Keratinocyte (primary cell): ENCODE measurements at regions not wholly inside any gene's neighbourhood (a gene's known extent, or its start where the extent isn't known, plus 50 kb on each side); places are given as distances from the start of the nearest gene placed in this dataset.

Source experiments
- DNase-seq: peaks from one replicate; pipeline ENCODE4 v3.0.0-alpha.2; 2011; ENCODE audit warnings: low read depth, missing footprints, low spot score
- FAIRE-seq: peaks from 2 replicates; lab custom pipeline; 2011; peaks lifted over from hg19 to GRCh38; lab: Jason Lieb, UNC
- H2AFZ ChIP-seq: 2 replicates; pipeline ENCODE4 v1.6.0; 2012; ENCODE audit warnings: low read length, control low read depth, inconsistent platforms; ENCODE audit not compliant: control insufficient read depth
- H3K27ac ChIP-seq: 2 replicates; pipeline ENCODE4 v1.5.1; 2011; ENCODE audit warnings: low read length; ENCODE audit not compliant: control insufficient read depth, insufficient read depth
- H3K27me3 ChIP-seq: 3 replicates; pipeline ENCODE4 v1.6.0; 2011; ENCODE audit warnings: low read length; ENCODE audit not compliant: control insufficient read depth, insufficient read depth; ENCODE audit errors: extremely low read depth
- H3K36me3 ChIP-seq, 2 experiments: 2 replicates in 1 of 2; 3 replicates in 1 of 2; pipeline ENCODE4 v1.5.1; 2011; ENCODE audit warnings: low read length in 2 of 2, mild to moderate bottlenecking in 1 of 2; ENCODE audit not compliant: control insufficient read depth in 2 of 2, insufficient read depth in 2 of 2; ENCODE audit errors: extremely low read depth in 1 of 2
- H3K4me1 ChIP-seq: 3 replicates; pipeline ENCODE4 v1.5.1; 2011; ENCODE audit warnings: low read length; ENCODE audit not compliant: control insufficient read depth, insufficient read depth; ENCODE audit errors: extremely low read depth
- H3K4me2 ChIP-seq: 3 replicates; pipeline ENCODE4 v1.6.0; 2011; ENCODE audit warnings: low read depth, low read length; ENCODE audit not compliant: control insufficient read depth, insufficient read depth; ENCODE audit errors: extremely low read depth
- H3K4me3 ChIP-seq, 3 experiments: fragments of 200-600 bp in 1 of 3; sonication (generic) in 1 of 3; 2 replicates in 2 of 3; 3 replicates in 1 of 3; pipeline ENCODE4 v1.5.1; 2011 to 2016; ENCODE audit warnings: low read length in 3 of 3, mild to moderate bottlenecking in 3 of 3, control low read depth in 2 of 3, inconsistent platforms in 1 of 3, low read depth in 1 of 3, mixed read lengths in 1 of 3, mixed run types in 1 of 3, moderate library complexity in 1 of 3; ENCODE audit not compliant: control insufficient read depth in 2 of 3, insufficient read depth in 2 of 3; ENCODE audit errors: extremely low read depth in 1 of 3
- H3K79me2 ChIP-seq: 2 replicates; pipeline ENCODE4 v1.6.0; 2012; ENCODE audit warnings: low read length; ENCODE audit not compliant: control insufficient read depth, insufficient read depth
- H3K9ac ChIP-seq: 3 replicates; pipeline ENCODE4 v1.6.0; 2011; ENCODE audit warnings: low read length; ENCODE audit not compliant: control insufficient read depth, insufficient read depth; ENCODE audit errors: extremely low read depth
- H3K9me1 ChIP-seq: 3 replicates; pipeline ENCODE4 v1.6.0; 2011; ENCODE audit warnings: low read length; ENCODE audit not compliant: control insufficient read depth, insufficient read depth; ENCODE audit errors: extremely low read depth
- H3K9me3 ChIP-seq: 2 replicates; pipeline ENCODE4 v1.5.1; 2012; ENCODE audit warnings: low read depth, low read length; ENCODE audit not compliant: control insufficient read depth
- H4K20me1 ChIP-seq: 3 replicates; pipeline ENCODE4 v1.6.0; 2011; ENCODE audit warnings: low read length; ENCODE audit not compliant: control insufficient read depth, insufficient read depth; ENCODE audit errors: extremely low read depth
- EZH2 ChIP-seq: IDR thresholded peaks from one replicate; pipeline ENCODE4 v1.6.1; 2012; ENCODE audit warnings: inconsistent platforms, mild to moderate bottlenecking, low read length, moderate library complexity
- dilution Hi-C: fragments of 300-500 bp; cut with MboI; formaldehyde crosslinking; loops from one replicate; pipeline ENCODE4 v1.7.0; 2020; ENCODE audit warnings: low sequenced_read_pairs; ENCODE audit not compliant: extremely low pct_ligation_motif_present
- TF ChIP-seq, protein P1 (sequence below), 3 experiments: IDR thresholded peaks in 1 of 3; conservative IDR thresholded peaks in 1 of 3; optimal IDR thresholded peaks in 1 of 3; 2 replicates in 2 of 3; 3 replicates in 1 of 3; pipeline versions ENCODE3 to v1.5.1; 2011; ENCODE audit warnings: low read length in 3 of 3, mild to moderate bottlenecking in 3 of 3, moderate library complexity in 2 of 3, control low read depth in 1 of 3, inconsistent platforms in 1 of 3; ENCODE audit not compliant: insufficient read depth in 2 of 3; ENCODE audit errors: extremely low read depth in 1 of 3

DNA sequence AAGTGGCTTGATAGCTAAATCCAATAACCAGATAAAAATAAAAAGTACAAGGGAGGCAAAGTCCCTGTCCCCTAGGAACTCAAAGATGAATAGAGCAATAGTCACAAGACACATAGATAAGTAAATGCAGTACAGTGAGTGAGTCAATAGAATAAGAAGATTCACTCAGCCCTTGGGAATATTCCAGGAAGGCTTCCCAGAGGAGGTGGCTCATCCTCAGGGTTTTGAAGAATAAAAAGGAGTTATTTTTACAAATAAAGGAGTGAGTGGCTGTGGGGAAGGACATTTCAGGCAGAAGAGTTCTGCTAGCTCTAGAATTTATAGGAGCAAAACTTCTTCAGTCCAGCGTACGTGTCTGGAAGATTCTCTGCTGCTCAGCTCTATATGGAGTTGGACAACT is 177.4 kb upstream of the SDK2 start:
- Histone ChIP-seq H2AFZ (no peak overlapping the region), H3K36me3 (no peaks in the 10 kb centered on the region), H3K9me1 (no peaks in the 10 kb centered on the region), H3K27ac (no peak overlapping the region), H3K27me3 (peaks cover 7% of the 10 kb centered on the region), H3K9me3 (no peaks in the 10 kb centered on the region), H3K4me1 (no peaks in the 10 kb centered on the region), H3K9ac (no peak overlapping the region), H3K4me3 (no peak overlapping the region), H3K4me2 (no peak overlapping the region), H3K79me2 (no peaks in the 10 kb centered on the region), H4K20me1 (no peaks in the 10 kb centered on the region)
- dilution Hi-C loops = no loop called here
- no peak for DNase-seq
- no peak for FAIRE-seq
- TF ChIP-seq, protein P1, sequence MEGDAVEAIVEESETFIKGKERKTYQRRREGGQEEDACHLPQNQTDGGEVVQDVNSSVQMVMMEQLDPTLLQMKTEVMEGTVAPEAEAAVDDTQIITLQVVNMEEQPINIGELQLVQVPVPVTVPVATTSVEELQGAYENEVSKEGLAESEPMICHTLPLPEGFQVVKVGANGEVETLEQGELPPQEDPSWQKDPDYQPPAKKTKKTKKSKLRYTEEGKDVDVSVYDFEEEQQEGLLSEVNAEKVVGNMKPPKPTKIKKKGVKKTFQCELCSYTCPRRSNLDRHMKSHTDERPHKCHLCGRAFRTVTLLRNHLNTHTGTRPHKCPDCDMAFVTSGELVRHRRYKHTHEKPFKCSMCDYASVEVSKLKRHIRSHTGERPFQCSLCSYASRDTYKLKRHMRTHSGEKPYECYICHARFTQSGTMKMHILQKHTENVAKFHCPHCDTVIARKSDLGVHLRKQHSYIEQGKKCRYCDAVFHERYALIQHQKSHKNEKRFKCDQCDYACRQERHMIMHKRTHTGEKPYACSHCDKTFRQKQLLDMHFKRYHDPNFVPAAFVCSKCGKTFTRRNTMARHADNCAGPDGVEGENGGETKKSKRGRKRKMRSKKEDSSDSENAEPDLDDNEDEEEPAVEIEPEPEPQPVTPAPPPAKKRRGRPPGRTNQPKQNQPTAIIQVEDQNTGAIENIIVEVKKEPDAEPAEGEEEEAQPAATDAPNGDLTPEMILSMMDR (optimal IDR thresholded peaks at IDR 0.05 in 1 of 3, IDR thresholded peaks at IDR 0.05 in 1 of 3, conservative IDR thresholded peaks at IDR 0.05 in 1 of 3; ENCODE audit: extremely low read depth in 1 of 3, insufficient read depth in 2 of 3, low read length in 3 of 3) = no peak
- TF ChIP-seq EZH2 = no peak

DNA sequence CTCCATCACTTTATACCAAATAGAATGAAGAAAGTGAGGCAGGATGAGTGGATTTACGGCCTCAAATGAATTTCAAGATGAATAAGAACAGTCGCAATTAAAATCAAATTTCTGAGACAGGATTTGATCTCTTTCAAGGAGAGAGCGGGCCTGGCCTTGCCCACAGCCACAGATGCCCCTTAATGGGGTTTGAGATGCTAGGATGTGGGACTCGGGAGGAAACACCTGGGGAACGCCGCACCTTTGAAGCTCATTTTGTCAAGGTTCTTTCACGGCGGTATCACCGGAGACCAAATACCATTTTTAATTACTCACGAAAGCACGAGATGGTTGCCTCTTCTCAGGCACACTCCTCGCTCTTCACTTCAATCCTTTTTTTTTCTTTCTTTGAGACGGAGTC is 178.1 kb upstream of the SDK2 start:
- Histone ChIP-seq H3K27ac (no peak overlapping the region), H3K27me3 (peaks cover 10% of the 10 kb centered on the region), H3K9ac (no peak overlapping the region), H3K79me2 (no peaks in the 10 kb centered on the region), H3K9me1 (no peaks in the 10 kb centered on the region), H4K20me1 (no peaks in the 10 kb centered on the region), H3K36me3 (no peaks in the 10 kb centered on the region), H2AFZ (no peak overlapping the region), H3K9me3 (no peaks in the 10 kb centered on the region), H3K4me3 (no peak overlapping the region), H3K4me2 (no peak overlapping the region), H3K4me1 (no peaks in the 10 kb centered on the region)
- FAIRE-seq (no peak), DNase-seq (no peak)
- dilution Hi-C loops = no loop called here
- TF ChIP-seq, protein P1 (optimal IDR thresholded peaks at IDR 0.05 in 1 of 3, IDR thresholded peaks at IDR 0.05 in 1 of 3, conservative IDR thresholded peaks at IDR 0.05 in 1 of 3; ENCODE audit: extremely low read depth in 1 of 3, insufficient read depth in 2 of 3, low read length in 3 of 3) = no peak
- TF ChIP-seq EZH2 = no peak
